ENCODE measurements at regions not wholly inside any gene's neighbourhood (a gene's known extent, or its start where the extent isn't known, plus 50 kb on each side); places are given as distances from the start of the nearest gene placed in this dataset.
"Not testable (repeated sequence)": the region's sequence is repeated elsewhere in the genome, so short reads cannot be mapped to it uniquely, and the experiment has no call there.

- WGBS, 4 donors = 87 to 96% (median 92%) methylated on average over 15 of the region's 15 CpGs
- TF ChIP-seq POLR2A (IDR thresholded peaks at IDR 0.05) (no peak), CTCF (IDR thresholded peaks at IDR 0.05) (no peak)
- no peak overlapping the region for H3K4me3 ChIP-seq
- ATAC-seq (no peak), DNase-seq (peak in 1 of 5 donors; percentile 17)
- no peaks in the 10 kb centered on the region for H3K9me3 ChIP-seq
- peaks cover 0 to 20% (median 13%) of the 10 kb centered on the region in 12 donors for H3K4me1 ChIP-seq
- intact Hi-C loops (cut with DNase I) = loop anchor here in 5 of 10 donors (5.0 to 10.0 kb wide), 3 partner anchors 110 to 120 kb away; no protein-coding TSS in a partner anchor
- H3K27ac ChIP-seq = no peak overlapping the region
- no peaks in the 10 kb centered on the region for H3K36me3 ChIP-seq
- H3K27me3 ChIP-seq = no peaks in the 10 kb centered on the region
Measured at GRCh38 chr12:19775241-19775640, 335.9 kb downstream of the AEBP2 start.

- ATAC-seq, DNase-seq, H3K36me3 ChIP-seq, H3K4me3 ChIP-seq, H3K27me3 ChIP-seq, H3K9me3 ChIP-seq, H3K27ac ChIP-seq: not testable (repeated sequence)
- intact Hi-C loops (cut with DNase I) = loop anchor here in 5 of 10 donors (5.0 to 10.0 kb wide), 3 partner anchors 109 to 119 kb away; no protein-coding TSS in a partner anchor
- peaks cover 0 to 20% (median 14%) of the 10 kb centered on the region in 12 donors for H3K4me1 ChIP-seq
- 96 to 97% (median 96%) methylated on average over 19 of the region's 19 CpGs for WGBS, 4 donors
Measured at GRCh38 chr12:19775976-19776375, 336.7 kb downstream of the AEBP2 start.

GRCh38 chr12:19778172-19778571 lies 338.9 kb downstream of the AEBP2 start:
- WGBS, 4 donors = 37 to 77% (median 65%) methylated on average over 3 of the region's 3 CpGs
- H3K27me3 ChIP-seq = no peaks in the 10 kb centered on the region
- no peak overlapping the region for H3K4me3 ChIP-seq
- ATAC-seq (no peak), DNase-seq (no peak)
- H3K27ac ChIP-seq = peak overlapping the region in 3 of 12 donors; percentile 16 to 52 (median 28)
- intact Hi-C loops (cut with DNase I) = loop anchor here in 5 of 10 donors (5.0 to 10.0 kb wide), 3 partner anchors 107 to 117 kb away; no protein-coding TSS in a partner anchor
- no peaks in the 10 kb centered on the region for H3K36me3 ChIP-seq
- no peaks in the 10 kb centered on the region for H3K9me3 ChIP-seq
- TF ChIP-seq CTCF (IDR thresholded peaks at IDR 0.05) (no peak), POLR2A (IDR thresholded peaks at IDR 0.05) (no peak)
- peaks cover 0 to 16% (median 9%) of the 10 kb centered on the region in 12 donors for H3K4me1 ChIP-seq

- Histone ChIP-seq H3K36me3 (no peaks in the 10 kb centered on the region), H3K4me1 (peaks cover 0 to 16% (median 9%) of the 10 kb centered on the region in 12 donors), H3K4me3 (no peak overlapping the region), H3K27me3 (no peaks in the 10 kb centered on the region), H3K9me3 (no peaks in the 10 kb centered on the region), H3K27ac (peak overlapping the region in 8 of 12 donors; percentile 16 to 52 (median 38))
- WGBS, 4 donors = 31 to 58% (median 53%) methylated on average over 2 of the region's 2 CpGs
- DNase-seq = peak in 1 of 5 donors; percentile 16
- peak; percentile 51 to 73 (median 60) for ATAC-seq
- intact Hi-C loops (cut with DNase I) = loop anchor here in 5 of 10 donors (5.0 to 10.0 kb wide), 3 partner anchors 106 to 116 kb away; no protein-coding TSS in a partner anchor
- TF ChIP-seq POLR2A (IDR thresholded peaks at IDR 0.05) (no peak), CTCF (IDR thresholded peaks at IDR 0.05) (peak in 4 of 12 donors; percentile 6 to 16 (median 12))
Measured at GRCh38 chr12:19778797-19779196, 339.5 kb downstream of the AEBP2 start.

Measured in heart left ventricle (tissue), 16 donors.